AG04450 (cell line): ENCODE measurements at regions not wholly inside any gene's neighbourhood (a gene's known extent, or its start where the extent isn't known, plus 50 kb on each side); places are given as distances from the start of the nearest gene placed in this dataset.

Experiments
- CTCF ChIA-PET: fragments of 300-600, 350-600 bp; formaldehyde crosslinking; extraction: SDS; loops from one replicate; lab custom pipeline; 2022; ENCODE audit warnings: antibody characterized with exemption, inconsistent platforms; lab: Charles Lee
- POLR2A ChIA-PET: fragments of 350-600 bp; formaldehyde crosslinking; extraction: SDS; loops from one replicate; lab custom pipeline; 2021; ENCODE audit warnings: antibody characterized with exemption, inconsistent platforms; lab: Yijun Ruan, JAX
- DNase-seq: peaks from one replicate; pipeline ENCODE4 v3.0.0-alpha.2; 2011; ENCODE audit warnings: low read depth, low spot score
- H3K27ac ChIP-seq: one replicate; pipeline ENCODE4 v1.5.1; 2012; ENCODE audit warnings: low read depth, low read length, control low read depth
- H3K27me3 ChIP-seq: one replicate; pipeline ENCODE4 v1.6.0; 2012; ENCODE audit warnings: low read length; ENCODE audit not compliant: control insufficient read depth, insufficient read depth
- H3K4me3 ChIP-seq: 2 replicates; pipeline ENCODE4 v1.5.1; 2011; ENCODE audit warnings: mild to moderate bottlenecking, low read depth, low read length, control low read depth
- H3K9me3 ChIP-seq: 2 replicates; pipeline ENCODE4 v1.5.1; 2012; ENCODE audit warnings: low read length; ENCODE audit not compliant: control insufficient read depth, insufficient read depth
- CTCF ChIP-seq: IDR thresholded peaks from 2 replicates; pipeline ENCODE4 v1.5.1; 2011; ENCODE audit warnings: low read depth, low read length, control low read depth, inconsistent platforms

GRCh38 chr22:48340727-48341709, 1486.7 kb downstream of the BRD1 start:
- H3K9me3 ChIP-seq: peaks cover 88% of the 10 kb centered on the region
- ChIA-PET CTCF (no interaction called here), POLR2A (no interaction called here)
- H3K27me3 ChIP-seq: no peaks in the 10 kb centered on the region
- no peak overlapping the region for H3K27ac ChIP-seq
- no peak for DNase-seq
- H3K4me3 ChIP-seq: no peak overlapping the region
- no peak for TF ChIP-seq CTCF

GRCh38 chr22:48340191-48340590, 1487.5 kb downstream of the BRD1 start:
- H3K27me3 ChIP-seq: no peaks in the 10 kb centered on the region
- H3K4me3 ChIP-seq: no peak overlapping the region
- ChIA-PET CTCF (no interaction called here), POLR2A (no interaction called here)
- no peak overlapping the region for H3K27ac ChIP-seq
- no peak for DNase-seq
- H3K9me3 ChIP-seq: peaks cover 90% of the 10 kb centered on the region
- TF ChIP-seq CTCF: no peak

GRCh38 chr22:48338793-48339705, 1488.6 kb downstream of the BRD1 start:
- Histone ChIP-seq H3K27me3 (no peaks in the 10 kb centered on the region), H3K4me3 (no peak overlapping the region), H3K9me3 (peaks cover 99% of the 10 kb centered on the region), H3K27ac (no peak overlapping the region)
- CTCF ChIA-PET: no interaction called here
- POLR2A ChIA-PET: no interaction called here
- no peak for DNase-seq
- no peak for TF ChIP-seq CTCF

GRCh38 chr22:48337957-48338792, 1489.5 kb downstream of the BRD1 start:
- Histone ChIP-seq H3K27me3 (no peaks in the 10 kb centered on the region), H3K9me3 (peaks cover 99% of the 10 kb centered on the region), H3K27ac (no peak overlapping the region), H3K4me3 (no peak overlapping the region)
- POLR2A ChIA-PET: no interaction called here
- DNase-seq: no peak
- CTCF ChIA-PET: no interaction called here
- no peak for TF ChIP-seq CTCF
